GM19238 (cell line): ENCODE measurements at regions not wholly inside any gene's neighbourhood (a gene's known extent, or its start where the extent isn't known, plus 50 kb on each side); places are given as distances from the start of the nearest gene placed in this dataset.

Source experiments
- DNase-seq: peaks from one replicate; pipeline ENCODE4 v3.0.0; 2011; ENCODE audit warnings: low spot score; ENCODE audit not compliant: insufficient read length

DNA sequence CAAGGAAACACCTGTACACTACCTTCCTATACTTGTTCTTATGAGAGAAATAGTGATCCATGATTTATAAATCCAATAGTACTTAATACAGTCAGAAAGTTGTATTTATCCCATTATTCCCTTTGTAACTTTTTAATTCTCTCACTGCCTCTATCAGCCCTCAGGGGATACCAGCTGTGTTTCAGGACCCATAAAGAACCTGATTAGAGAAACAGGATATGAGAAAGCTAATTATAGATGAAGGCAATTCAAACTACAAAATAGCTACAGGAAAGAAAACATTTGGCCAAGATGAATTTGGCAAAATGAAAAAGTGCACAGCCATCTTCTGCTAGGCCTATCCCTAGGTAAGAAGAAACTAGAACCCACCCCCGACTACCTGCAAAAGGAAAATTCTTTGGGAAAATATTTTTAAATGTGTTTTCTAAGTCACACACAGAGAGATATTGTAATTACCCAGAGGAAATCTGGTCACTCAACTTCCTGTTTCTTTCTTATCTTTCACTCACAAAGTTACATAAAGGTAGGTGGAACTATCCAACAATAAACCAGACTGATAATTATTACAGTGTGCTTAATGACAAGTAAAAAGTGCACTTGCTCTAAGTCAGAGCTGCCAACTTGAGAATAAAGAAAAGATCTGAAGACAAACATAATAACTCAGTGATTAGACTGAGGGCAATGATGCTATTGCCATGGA is 836.5 kb upstream of the HTR2C start:
- no peak for DNase-seq

DNA sequence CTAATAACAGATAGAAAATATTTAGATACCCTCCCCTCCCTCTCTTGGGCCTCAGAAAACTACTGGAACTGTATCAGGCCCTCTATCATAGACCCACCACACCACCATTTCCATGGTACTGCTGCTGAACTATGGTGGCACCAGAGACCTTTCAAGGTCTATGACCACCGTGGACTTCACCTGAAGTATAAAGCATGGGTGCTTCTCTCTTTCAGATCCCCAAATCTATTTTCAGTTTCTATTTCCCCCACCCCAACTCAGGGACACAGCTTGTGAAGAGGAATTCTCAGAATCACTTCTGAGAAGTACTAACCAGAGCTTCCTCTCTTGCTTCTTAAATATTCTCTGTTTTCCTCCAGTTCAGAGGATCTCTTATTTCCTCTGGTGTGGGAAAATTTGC is 840.8 kb upstream of the HTR2C start:
- no peak for DNase-seq

DNA sequence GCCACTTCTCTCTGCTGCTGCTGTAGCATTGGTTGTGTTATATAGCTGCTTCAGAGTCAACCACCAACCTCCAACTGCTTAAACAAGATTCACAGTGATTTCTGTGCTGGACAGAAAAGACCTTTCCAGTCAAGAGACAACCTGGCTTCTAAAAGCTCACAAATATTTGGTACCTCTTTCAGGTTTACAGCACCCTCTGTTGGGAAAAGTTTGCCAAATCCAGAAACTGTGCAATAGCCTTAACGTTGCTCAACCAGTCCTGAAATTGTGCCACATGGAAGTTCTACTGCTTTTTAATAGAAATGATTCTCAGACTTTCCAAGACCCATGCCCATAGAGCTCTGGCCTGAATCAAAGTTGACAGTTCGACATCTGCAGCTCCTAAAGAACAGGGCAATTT is 842.1 kb upstream of the HTR2C start:
- no peak for DNase-seq

DNA sequence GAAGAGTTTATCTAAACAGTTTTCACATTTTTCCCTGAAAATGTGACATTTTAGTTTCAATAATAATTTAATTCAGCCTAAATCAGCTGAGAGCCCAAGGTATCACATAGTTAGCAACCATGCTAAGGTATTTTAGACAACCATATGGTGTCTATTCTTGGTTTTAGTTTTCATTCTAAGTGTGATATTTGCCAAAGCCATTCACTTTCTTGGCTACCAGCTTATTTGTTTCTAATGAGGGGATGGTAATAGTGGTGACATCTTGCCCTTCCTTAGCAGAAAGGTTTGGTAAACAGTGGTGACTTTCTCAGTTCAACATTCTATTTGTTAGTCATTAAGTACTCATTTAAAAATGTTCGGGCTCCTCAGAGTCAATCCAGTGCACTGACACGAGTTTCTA is 854.9 kb upstream of the HTR2C start:
- DNase-seq, result no peak

DNA sequence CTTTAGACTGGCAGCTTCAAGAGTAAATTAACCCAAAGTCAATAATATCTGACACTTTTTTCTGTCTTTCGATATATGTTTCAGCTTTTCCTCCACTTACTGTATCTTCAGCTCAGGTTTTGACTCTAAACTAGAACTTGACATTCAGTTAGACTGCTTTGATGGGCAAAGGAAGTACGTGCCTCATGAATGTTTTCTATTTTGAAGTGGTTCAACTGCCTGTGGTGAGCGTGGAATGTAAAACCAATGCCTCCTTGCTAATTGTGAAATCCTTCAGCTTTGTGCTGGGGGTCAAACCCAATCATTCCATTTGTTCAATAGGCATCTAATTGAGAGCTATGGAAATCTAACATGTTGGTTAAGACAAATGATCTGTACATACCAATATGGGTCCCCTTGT is 857.0 kb upstream of the HTR2C start:
- no peak for DNase-seq

DNA sequence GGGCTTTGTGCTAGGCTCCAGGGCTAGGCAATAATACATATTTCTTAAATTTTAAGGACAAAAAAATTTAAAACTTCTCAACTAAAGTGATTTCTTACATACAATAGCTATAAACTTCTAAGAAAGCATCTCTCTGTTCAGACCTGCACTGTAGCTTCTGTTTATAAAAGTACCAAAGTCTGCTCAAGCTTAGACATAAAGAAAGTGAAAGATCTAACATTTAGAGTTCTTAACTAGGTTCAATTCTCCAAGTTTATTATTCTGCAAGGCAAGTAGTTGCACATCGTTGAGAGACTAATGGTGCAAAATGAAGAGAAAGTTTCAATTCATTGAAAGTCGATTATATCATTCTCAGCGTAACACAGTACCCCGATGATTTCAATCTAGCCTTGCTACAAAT is 857.4 kb upstream of the HTR2C start:
- DNase-seq, result no peak

DNA sequence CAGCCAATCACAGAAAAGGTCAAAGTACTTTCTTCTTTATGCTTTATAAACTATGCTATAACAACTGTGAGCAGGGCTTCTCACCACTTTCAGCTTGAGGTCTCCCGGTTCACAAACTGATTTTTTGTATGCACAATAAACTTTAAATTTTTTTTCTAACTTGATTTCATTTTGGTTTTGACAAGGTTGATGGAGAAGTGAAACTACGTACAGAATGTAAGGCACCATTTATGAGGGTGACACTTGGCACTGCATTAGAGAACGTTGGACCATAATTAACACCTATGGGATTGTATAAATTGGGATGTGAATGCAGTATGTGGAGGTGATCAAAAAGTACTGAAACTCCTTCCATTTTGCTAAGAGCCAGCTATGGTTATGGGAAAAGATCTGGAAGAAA is 857.9 kb upstream of the HTR2C start:
- DNase-seq, result no peak

DNA sequence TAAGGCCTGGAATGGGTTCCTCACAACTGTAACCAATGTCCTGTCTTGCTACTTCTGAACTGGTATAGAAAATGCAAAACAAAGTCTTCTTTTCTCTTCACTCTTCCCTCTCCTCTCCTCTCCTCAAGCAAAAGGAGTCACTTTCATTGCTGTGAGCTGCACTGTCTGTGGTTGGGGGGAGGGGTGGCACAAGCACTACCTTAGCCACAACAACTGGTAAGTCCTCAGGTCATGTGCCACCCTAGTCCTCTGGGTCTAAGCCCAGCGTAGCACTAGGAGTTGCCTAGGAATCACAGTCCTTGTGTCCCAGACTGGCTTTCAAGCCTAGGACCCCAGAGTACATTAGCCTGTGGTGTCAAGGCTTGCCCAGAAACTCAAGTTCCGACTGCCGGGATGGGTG is 859.3 kb upstream of the AMOT start:
- DNase-seq, result no peak

DNA sequence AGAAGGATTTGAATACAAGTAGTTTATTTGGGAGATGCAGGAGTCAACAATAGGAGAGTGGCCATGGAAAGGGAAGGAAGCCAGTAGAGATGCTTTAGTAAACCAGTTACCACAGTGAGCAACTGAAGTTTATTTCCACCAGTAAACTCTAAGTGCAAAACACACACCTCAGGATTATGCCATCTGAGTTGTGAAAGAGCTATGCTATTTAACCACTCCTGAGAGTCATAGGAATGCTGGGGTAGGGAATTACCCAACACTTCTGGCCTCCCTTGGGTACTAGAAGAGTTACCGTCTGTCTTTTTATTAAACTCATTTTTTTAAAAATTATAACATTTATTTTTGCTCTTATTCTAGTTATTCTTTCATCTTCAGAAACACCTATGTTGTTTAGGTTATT is 834.6 kb upstream of the AMOT start:
- DNase-seq, result no peak

DNA sequence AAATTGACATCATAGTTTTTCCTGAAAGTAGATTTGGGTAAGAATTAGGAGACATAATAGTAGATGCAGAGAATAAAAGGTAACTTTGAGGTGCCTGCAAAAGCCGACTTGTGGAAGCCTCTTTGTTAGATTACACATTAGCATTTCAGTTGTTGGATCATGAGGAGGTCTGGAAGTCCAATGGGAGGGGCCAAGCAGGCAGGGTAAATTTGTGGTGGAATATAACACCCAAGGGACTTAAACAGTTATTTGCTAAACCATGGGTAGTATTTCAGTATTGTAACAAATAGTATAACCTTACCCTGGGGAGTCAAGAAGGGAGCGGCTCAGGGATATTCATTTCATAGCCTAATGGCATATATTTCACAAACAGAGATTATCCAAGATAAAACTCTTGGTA is 810.7 kb upstream of the AMOT start:
- no peak for DNase-seq

DNA sequence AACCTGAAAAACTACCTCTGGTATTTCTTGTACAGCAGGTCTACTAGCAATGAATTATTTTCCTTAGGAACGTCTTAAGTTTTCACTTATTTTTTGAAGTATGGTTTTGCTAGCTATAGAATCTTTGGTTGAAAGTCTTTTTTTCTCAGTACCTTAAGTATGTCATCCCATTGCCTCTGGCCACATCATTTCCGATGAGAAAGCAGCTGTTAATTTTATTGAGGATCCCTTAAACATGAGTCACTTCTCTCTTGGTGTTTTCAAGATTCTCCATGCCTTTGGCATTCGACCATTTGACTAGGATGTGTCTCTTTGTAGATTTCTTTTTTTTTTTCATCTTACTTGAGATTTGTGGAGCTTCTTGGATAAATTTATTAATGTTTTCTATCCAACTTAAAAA is 803.8 kb upstream of the AMOT start:
- no peak for DNase-seq

DNA sequence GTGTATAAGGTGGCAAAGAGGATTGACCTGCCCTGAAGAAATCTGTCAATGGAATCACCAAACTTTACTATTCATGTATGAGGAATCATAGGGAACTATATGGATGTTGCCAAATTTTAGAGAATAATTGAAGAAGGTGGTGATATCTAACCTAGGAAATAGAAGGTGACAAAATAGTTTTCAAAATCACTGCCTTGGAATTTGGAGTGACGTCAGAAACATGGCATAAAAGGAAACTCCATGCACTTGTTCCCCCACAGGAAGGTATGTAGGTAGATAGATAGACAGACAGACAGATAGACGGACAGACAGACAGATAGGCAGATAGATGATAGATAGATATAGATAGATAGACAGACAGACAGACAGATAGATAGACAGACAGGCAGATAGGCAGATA is 793.9 kb upstream of the AMOT start:
- no peak for DNase-seq

DNA sequence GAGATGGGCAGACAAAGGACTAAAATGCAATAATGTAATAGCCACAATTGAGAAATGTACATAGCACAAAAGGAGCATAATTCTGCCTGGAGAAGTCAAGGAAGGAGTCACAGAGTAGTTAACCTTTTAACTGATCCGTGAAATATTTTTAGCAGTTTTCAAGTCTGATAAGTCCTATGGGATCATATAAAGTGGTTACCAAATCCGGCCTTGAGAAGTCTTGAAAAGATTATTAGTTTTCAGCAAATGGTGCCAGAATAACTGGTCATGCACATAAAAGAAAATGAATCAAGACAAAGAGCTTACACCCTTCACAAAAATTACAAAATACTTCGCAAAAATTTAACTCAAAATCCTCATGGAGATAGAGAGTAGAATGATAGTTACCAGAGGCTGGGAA is 788.7 kb upstream of the AMOT start:
- no peak for DNase-seq

DNA sequence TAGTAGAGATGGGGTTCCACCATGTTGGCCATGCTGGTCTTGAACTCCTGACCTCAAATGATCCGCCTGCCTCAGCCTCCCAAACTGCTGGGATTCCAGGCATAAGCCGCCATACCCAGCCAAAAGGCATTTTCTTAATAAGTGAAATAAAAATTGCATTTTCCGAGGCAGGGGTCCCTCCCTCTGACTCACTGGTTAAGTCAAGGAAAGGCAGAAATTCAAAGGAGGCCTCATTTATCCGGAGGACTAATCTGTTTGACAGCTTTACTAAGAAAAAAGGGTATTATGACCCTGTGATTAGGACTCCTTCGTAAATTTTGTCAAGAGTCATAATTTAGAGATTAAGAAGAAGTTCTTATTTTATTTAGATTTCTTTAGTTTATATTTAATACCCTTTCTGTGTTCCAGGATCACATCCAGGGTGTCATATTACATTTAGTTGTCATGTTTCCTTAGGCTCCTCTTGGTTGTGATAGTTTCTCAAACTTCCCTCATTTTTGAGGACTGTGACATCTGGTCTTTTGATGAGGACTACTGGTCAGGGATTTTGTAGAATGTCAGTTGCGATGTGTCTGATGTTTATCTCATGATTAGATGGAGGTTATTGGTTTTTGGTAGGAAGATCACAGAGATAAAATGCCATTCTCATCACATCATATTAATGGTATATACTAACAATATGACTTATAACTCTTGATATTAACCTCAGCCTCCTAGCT is 753.7 kb upstream of the AMOT start:
- no peak for DNase-seq

DNA sequence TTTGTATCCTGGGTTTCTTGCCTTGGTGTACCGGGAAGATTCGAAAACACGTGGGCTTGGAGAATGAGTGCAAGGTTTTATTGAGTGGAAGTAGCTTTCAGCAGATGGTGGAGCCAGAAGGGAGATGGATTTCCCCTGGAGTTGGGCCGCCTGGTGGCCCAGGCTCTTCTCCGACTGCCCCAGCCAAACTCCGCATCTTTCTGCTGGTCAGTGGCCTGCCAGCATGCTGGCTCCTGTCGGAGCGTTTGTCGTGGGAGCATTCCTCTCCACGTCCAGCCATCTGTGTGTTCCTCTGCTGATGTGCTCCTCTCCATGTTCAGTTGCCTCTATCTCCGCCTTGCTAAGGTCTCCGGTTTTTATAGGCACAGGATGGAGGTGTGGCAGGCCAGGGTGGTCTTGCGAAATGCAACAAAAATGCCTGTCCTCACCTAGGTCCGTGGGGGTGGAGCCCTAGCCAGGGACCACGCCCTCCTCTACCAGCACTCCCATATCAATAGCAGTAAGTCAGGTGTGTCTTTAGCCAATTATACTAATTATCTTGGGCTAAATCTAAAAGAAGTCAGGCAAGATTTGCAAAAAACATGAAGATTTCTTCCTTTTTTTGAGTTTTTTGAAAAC is 745.8 kb upstream of the AMOT start:
- DNase-seq, result no peak

DNA sequence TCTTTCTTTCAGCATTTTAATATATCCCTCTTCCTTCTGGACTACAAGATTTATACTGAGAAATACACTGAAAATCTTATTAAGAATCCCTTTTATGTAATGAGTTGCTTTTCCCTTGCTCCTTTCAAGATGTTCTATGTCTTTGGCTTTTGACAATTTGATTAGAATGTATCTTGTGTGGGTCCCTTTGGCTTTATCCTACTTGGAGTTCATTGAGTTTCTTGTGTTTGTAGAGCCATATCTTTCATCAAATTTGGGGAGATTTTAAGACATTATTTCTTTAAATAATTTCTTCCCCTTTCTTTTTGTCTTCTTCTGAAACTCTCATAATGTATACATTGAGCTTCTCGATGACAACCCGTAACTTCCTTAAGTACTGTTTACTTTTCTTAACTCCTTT is 739.9 kb upstream of the AMOT start:
- DNase-seq, result no peak

DNA sequence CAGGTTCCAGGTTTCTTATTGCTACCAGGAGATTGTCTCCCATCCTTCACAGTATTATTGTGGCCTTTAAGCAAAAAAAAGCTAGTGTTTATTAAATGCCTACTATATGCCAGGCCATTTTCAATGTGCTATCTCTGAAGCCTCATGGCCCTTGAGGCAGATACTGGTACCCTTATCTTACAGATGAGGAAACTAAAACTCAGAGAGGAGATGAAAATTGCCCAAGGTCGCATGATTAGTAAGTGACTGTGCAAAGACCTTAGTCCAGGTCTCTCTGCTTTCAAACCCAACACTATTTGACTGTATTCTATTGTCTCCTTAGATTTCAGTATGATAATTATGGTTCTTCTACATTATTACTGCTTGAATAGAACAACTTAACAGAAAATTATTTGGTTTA is 717.9 kb upstream of the AMOT start:
- DNase-seq, result no peak

DNA sequence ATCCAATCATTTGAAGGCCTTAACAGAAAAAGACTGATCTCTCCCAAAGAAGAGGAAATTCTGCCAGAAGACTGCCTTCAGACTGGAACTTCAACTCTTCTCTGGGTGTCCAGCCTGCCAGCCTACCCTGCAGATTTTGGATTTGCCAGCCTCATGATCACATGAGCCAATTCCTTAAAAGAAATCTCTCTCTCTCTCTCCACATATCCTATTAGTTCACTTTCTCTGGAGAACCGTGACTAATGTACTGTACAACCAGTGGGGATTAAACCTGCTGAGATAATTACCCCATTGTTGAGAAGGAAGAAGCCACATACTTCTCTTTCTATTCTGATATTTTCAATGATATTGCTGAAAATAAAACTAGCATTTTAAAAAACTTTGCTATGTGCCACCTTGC is 711.3 kb upstream of the AMOT start:
- DNase-seq, result no peak

DNA sequence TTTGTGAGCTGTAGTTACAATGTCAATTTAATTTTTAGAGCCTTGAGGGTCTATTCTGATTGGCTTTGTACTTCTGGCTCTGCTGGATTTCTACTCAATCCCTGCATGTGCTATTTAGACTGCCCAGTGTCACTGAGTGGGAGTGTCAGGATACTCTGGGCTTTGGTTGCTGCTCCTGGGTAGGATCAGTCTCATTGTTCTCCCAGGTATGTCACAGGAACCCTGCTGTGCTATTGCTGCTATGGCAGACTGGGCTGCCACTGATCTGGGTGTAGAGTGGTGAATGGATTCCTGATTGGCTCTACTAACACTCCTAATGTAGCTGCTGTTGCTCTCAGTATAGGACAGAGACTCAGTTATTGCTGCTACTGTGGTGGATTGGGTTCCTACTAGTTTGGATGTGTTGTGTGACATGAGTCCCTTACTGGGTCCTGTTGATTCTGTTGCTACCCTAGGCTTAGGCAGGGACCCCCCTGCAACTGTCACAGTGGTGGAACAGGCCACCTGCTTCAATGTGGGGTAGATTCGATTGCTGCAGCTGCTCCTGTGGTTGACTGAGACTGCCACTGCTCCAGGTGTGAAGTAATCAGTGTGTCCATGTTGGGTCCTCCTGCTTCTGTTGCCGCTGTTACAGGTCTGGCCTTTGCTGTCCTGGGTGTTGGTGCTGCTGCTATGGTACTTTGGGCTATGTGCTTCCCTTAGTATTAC is 707.8 kb upstream of the AMOT start:
- no peak for DNase-seq

DNA sequence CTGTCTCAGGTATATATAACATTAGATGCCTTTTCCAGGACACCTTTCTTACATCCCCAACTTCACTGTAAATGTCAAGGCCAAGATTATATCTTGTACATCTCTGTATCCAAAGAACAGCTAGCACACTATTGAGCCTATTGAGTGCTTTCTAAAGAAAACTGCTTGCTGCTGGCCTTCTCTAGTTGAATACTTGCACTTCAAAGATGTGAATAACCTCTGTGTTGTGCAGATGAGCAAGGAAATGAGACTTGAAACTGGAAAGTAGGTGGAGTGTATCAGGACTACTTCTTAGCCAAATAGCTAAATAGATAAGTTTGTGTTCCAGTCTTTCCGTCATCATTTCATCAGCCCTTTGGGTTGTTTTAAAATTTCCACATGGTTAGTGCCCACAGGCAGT is 704.4 kb upstream of the AMOT start:
- no peak for DNase-seq

DNA sequence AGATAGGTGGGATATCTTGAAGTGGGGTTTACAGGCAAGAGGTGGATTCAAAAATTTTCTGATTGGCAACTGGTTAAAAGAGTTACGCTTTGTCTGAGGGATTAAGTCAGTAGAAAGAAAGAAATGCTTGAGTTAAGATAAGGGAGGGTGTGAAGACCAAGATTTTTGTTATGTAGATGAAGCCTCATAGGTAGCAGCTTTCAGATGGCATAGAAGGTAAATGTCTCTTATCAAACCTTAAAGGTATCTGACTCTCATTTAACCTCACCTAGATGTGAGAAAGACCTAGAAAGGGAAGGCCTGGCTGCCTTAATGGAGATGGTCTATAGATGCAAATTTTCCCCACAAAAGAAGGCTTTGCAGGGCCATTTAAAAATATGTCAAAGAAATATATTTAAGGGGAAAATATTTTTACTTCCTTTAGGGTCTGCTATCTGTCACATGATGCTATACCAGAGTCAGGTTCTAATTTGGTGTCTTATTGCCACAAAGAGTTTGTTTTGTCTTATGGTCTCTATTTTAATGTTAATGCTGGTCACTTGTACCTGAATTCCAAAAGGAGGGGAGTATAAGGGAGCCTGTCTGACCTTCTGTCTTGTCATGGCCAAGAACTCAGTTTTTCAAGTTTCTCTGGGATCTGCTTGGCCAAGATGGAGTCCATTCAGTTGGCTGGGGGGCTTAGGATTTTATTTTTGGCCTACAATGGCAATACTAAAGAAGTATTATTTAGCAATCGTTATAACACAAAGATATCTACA is 699.1 kb upstream of the AMOT start:
- DNase-seq, result no peak
